WTC11 (cell line): ENCODE measurements at regions not wholly inside any gene's neighbourhood (a gene's known extent, or its start where the extent isn't known, plus 50 kb on each side); places are given as distances from the start of the nearest gene placed in this dataset.

Experiments
- ATAC-seq: fragments of 200-7000 bp; cut with Tn5 transposase; 2 replicates; pipeline ENCODE4 v1.10.0; 2021; ENCODE audit warnings: mild to moderate bottlenecking, moderate library complexity
- CTCF ChIA-PET: fragments of 300-600 bp; sonication (Branson Sonifier 250); formaldehyde crosslinking; loops from one replicate; lab custom pipeline; 2021; ENCODE audit warnings: antibody characterized with exemption; lab: Charles Lee
- POLR2A ChIA-PET: fragments of 350-600 bp; sonication (Branson Sonifier 250); formaldehyde crosslinking; loops from one replicate; lab custom pipeline; 2021; ENCODE audit warnings: antibody characterized with exemption; lab: Charles Lee
- DNase-seq: peaks from one replicate; pipeline ENCODE4 v3.0.0; 2021; ENCODE audit warnings: low spot score
- H3K27ac Mint-ChIP-seq: 2 replicates; pipeline ENCODE4 v1.8.0; 2021; ENCODE audit warnings: mixed read lengths
- H3K27me3 Mint-ChIP-seq: 2 replicates; pipeline ENCODE4 v1.8.0; 2021; ENCODE audit warnings: low read depth, mild to moderate bottlenecking, moderate library complexity, mixed read lengths
- H3K36me3 Mint-ChIP-seq: 2 replicates; pipeline ENCODE4 v1.8.0; 2021; ENCODE audit warnings: mixed read lengths
- H3K4me1 Mint-ChIP-seq: 2 replicates; pipeline ENCODE4 v1.8.0; 2022; ENCODE audit warnings: mixed read lengths
- H3K4me3 Mint-ChIP-seq: 2 replicates; pipeline ENCODE4 v1.8.0; 2021; ENCODE audit warnings: mild to moderate bottlenecking, moderate library complexity, mixed read lengths
- H3K9me3 Mint-ChIP-seq: 2 replicates; pipeline ENCODE4 v1.8.0; 2021; ENCODE audit warnings: mixed read lengths
- AFF4 ChIP-seq: sonication (generic); formaldehyde crosslinking; IDR thresholded peaks from 2 replicates; pipeline ENCODE4 v1.8.1; 2023; ENCODE audit warnings: mild to moderate bottlenecking, missing genetic modification reagents, borderline replicate concordance
- AR ChIP-seq: fragments of 250-450 bp; sonication (Bioruptor Pico); IDR thresholded peaks from 2 replicates; pipeline ENCODE4 v1.9.0; 2021; ENCODE audit warnings: mild to moderate bottlenecking
- ATF3 ChIP-seq: sonication (generic); formaldehyde crosslinking; conservative IDR thresholded peaks from 2 replicates; pipeline ENCODE4 v1.8.1; 2022; ENCODE audit warnings: mild to moderate bottlenecking, missing genetic modification reagents
- E2F4 ChIP-seq: sonication (generic); formaldehyde crosslinking; IDR thresholded peaks from 2 replicates; pipeline ENCODE4 v1.8.1; 2022; ENCODE audit warnings: low read depth, mild to moderate bottlenecking, moderate library complexity, missing genetic modification reagents, borderline replicate concordance
- EMX1 ChIP-seq: fragments of 250-450 bp; sonication (Bioruptor Pico); IDR thresholded peaks from 2 replicates; pipeline ENCODE4 v1.8.0; 2021; ENCODE audit warnings: mild to moderate bottlenecking
- ETV6 ChIP-seq: sonication (generic); formaldehyde crosslinking; IDR thresholded peaks from 2 replicates; pipeline ENCODE4 v1.8.1; 2022; ENCODE audit warnings: mild to moderate bottlenecking, missing genetic modification reagents
- FOXJ3 ChIP-seq: sonication (generic); formaldehyde crosslinking; IDR thresholded peaks from 2 replicates; pipeline ENCODE4 v1.9.0; 2021; ENCODE audit warnings: missing genetic modification reagents, mild to moderate bottlenecking, borderline replicate concordance
- GABPB1 ChIP-seq: sonication (generic); formaldehyde crosslinking; IDR thresholded peaks from 2 replicates; pipeline ENCODE4 v1.8.1; 2023; ENCODE audit warnings: mild to moderate bottlenecking, missing genetic modification reagents
- GRHL2 ChIP-seq: fragments of 250-450 bp; sonication (Bioruptor Pico); IDR thresholded peaks from 2 replicates; pipeline ENCODE4 v1.8.0; 2022; ENCODE audit warnings: mild to moderate bottlenecking, moderate library complexity; ENCODE audit not compliant: insufficient replicate concordance, severe bottlenecking
- KAT7 ChIP-seq: sonication (generic); formaldehyde crosslinking; IDR thresholded peaks from 2 replicates; pipeline ENCODE4 v1.8.1; 2023; ENCODE audit warnings: missing genetic modification reagents, mild to moderate bottlenecking, borderline replicate concordance
- NFATC4 ChIP-seq: fragments of 250-450 bp; sonication (Bioruptor Pico); IDR thresholded peaks from 2 replicates; pipeline ENCODE4 v1.9.0; 2021; ENCODE audit warnings: mild to moderate bottlenecking
- NFE2L1 ChIP-seq: sonication (generic); formaldehyde crosslinking; IDR thresholded peaks from 2 replicates; pipeline ENCODE4 v1.8.1; 2023; ENCODE audit warnings: missing genetic modification reagents
- SMAD3 ChIP-seq: sonication (generic); formaldehyde crosslinking; IDR thresholded peaks from 2 replicates; pipeline ENCODE4 v1.8.0; 2022; ENCODE audit warnings: missing genetic modification reagents, mild to moderate bottlenecking, borderline replicate concordance
- SP1 ChIP-seq: sonication (generic); formaldehyde crosslinking; conservative IDR thresholded peaks from 2 replicates; pipeline ENCODE4 v1.8.1; 2022; ENCODE audit warnings: missing genetic modification reagents
- TEAD1 ChIP-seq: sonication (generic); formaldehyde crosslinking; IDR thresholded peaks from 2 replicates; pipeline ENCODE4 v1.8.0; 2022; ENCODE audit warnings: mild to moderate bottlenecking, missing genetic modification reagents
- ZBTB21 ChIP-seq: sonication (generic); formaldehyde crosslinking; IDR thresholded peaks from 2 replicates; pipeline ENCODE4 v1.8.1; 2023; ENCODE audit warnings: mild to moderate bottlenecking, missing genetic modification reagents, borderline replicate concordance
- ZBTB43 ChIP-seq: sonication (generic); formaldehyde crosslinking; IDR thresholded peaks from 2 replicates; pipeline ENCODE4 v1.8.1; 2023; ENCODE audit warnings: mild to moderate bottlenecking, missing genetic modification reagents
- ZNF671 ChIP-seq: fragments of 250-450 bp; sonication (Bioruptor Pico); IDR thresholded peaks from 2 replicates; pipeline ENCODE4 v1.8.0; 2021; ENCODE audit warnings: mild to moderate bottlenecking
- ZSCAN18 ChIP-seq: fragments of 250-450 bp; sonication (Bioruptor Pico); IDR thresholded peaks from 2 replicates; pipeline ENCODE4 v2.1.2; 2022; ENCODE audit warnings: mild to moderate bottlenecking, moderate library complexity
- TF ChIP-seq, protein P1 (sequence below): sonication (generic); formaldehyde crosslinking; IDR thresholded peaks from 2 replicates; pipeline ENCODE4 v1.8.0; 2023; ENCODE audit warnings: mild to moderate bottlenecking, missing genetic modification reagents

- DNase-seq (no peak), ATAC-seq (no peak)
- CTCF ChIA-PET: no interaction called here
- H3K27ac Mint-ChIP-seq: no peak overlapping the region
- H3K27me3 Mint-ChIP-seq: peaks cover 83% of the 10 kb centered on the region
- TF ChIP-seq ZBTB21: no peak
- no peak for TF ChIP-seq NFE2L1
- TF ChIP-seq ZSCAN18: no peak
- no peak for TF ChIP-seq TEAD1
- no peak for TF ChIP-seq EMX1
- TF ChIP-seq ZNF671 (CRISPR knock-in tag): no peak
- no peak for TF ChIP-seq KAT7 (CRISPR knock-in tag)
- TF ChIP-seq, protein P1, sequence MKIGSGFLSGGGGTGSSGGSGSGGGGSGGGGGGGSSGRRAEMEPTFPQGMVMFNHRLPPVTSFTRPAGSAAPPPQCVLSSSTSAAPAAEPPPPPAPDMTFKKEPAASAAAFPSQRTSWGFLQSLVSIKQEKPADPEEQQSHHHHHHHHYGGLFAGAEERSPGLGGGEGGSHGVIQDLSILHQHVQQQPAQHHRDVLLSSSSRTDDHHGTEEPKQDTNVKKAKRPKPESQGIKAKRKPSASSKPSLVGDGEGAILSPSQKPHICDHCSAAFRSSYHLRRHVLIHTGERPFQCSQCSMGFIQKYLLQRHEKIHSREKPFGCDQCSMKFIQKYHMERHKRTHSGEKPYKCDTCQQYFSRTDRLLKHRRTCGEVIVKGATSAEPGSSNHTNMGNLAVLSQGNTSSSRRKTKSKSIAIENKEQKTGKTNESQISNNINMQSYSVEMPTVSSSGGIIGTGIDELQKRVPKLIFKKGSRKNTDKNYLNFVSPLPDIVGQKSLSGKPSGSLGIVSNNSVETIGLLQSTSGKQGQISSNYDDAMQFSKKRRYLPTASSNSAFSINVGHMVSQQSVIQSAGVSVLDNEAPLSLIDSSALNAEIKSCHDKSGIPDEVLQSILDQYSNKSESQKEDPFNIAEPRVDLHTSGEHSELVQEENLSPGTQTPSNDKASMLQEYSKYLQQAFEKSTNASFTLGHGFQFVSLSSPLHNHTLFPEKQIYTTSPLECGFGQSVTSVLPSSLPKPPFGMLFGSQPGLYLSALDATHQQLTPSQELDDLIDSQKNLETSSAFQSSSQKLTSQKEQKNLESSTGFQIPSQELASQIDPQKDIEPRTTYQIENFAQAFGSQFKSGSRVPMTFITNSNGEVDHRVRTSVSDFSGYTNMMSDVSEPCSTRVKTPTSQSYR (CRISPR knock-in tag): no peak
- TF ChIP-seq AR (CRISPR knock-in tag): no peak
- no peak for TF ChIP-seq AFF4
- TF ChIP-seq SP1 (CRISPR knock-in tag): no peak
- H3K4me1 Mint-ChIP-seq: peaks cover 15% of the 10 kb centered on the region
- no peaks in the 10 kb centered on the region for H3K9me3 Mint-ChIP-seq
- H3K36me3 Mint-ChIP-seq: no peaks in the 10 kb centered on the region
- POLR2A ChIA-PET: no interaction called here
- H3K4me3 Mint-ChIP-seq: no peak overlapping the region
Observed at GRCh38 chr11:96694338-96694737, 304.5 kb downstream of the JRKL start.

DNA sequence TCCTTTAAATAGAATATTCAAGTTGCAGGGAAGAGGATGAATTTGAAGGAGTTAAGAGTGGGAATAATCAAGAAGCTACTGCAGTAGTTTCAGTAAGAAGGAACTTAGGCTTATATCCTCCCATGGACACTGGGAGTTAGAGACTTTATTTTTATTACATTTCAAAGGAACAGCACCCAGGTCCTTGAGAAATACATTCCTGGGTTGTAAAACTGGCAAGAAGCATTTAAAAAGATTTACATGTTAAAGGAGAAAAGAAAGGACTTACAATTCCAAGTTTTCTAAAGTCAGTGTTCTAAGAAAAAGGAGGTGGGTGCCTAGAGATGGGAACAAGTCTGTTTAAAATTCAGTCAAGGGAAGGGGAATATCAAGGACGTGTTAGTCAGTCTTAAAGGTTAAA is 306.9 kb downstream of the JRKL start:
- Mint-ChIP-seq H3K9me3 (no peaks in the 10 kb centered on the region), H3K4me1 (peaks cover 15% of the 10 kb centered on the region), H3K27ac (no peak overlapping the region), H3K27me3 (peaks cover 96% of the 10 kb centered on the region), H3K36me3 (no peaks in the 10 kb centered on the region), H3K4me3 (no peak overlapping the region)
- CTCF ChIA-PET: no interaction called here
- POLR2A ChIA-PET: no interaction called here
- ATAC-seq: peak; percentile 68
- DNase-seq: no peak
- TF ChIP-seq NFATC4 (CRISPR knock-in tag) (no peak), SMAD3 (CRISPR knock-in tag) (no peak), E2F4 (no peak), GRHL2 (CRISPR knock-in tag) (no peak), FOXJ3 (CRISPR knock-in tag) (no peak), ATF3 (no peak), GABPB1 (CRISPR knock-in tag) (no peak), ETV6 (no peak), ZBTB43 (CRISPR knock-in tag) (no peak)
